ENCODE measurements at regions not wholly inside any gene's neighbourhood (a gene's known extent, or its start where the extent isn't known, plus 50 kb on each side); places are given as distances from the start of the nearest gene placed in this dataset.

DNA sequence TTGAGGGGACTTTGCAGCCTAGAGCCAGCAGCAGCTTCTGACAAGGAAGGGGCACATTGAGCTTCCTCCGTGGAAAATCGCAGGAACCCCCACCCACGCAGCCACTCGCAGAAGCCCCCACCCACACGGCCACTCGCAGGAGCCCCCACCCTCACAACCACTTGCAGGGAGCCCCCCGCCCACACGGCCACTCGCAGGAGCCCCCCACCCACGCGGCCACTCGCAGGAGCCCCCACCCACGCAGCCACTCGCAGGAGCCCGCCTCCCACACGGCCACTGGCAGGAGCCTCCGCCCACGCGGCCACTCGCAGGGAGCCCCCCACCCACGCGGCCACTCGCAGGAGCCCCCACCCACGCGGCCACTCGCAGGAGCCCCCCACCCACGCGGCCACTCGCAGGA is 228.4 kb upstream of the CDH4 start:
- DNase-seq (ENCODE audit: low spot score) (no peak), ATAC-seq (ENCODE audit: low FRiP score) (no peak)
- TF ChIP-seq, protein P1, sequence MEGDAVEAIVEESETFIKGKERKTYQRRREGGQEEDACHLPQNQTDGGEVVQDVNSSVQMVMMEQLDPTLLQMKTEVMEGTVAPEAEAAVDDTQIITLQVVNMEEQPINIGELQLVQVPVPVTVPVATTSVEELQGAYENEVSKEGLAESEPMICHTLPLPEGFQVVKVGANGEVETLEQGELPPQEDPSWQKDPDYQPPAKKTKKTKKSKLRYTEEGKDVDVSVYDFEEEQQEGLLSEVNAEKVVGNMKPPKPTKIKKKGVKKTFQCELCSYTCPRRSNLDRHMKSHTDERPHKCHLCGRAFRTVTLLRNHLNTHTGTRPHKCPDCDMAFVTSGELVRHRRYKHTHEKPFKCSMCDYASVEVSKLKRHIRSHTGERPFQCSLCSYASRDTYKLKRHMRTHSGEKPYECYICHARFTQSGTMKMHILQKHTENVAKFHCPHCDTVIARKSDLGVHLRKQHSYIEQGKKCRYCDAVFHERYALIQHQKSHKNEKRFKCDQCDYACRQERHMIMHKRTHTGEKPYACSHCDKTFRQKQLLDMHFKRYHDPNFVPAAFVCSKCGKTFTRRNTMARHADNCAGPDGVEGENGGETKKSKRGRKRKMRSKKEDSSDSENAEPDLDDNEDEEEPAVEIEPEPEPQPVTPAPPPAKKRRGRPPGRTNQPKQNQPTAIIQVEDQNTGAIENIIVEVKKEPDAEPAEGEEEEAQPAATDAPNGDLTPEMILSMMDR (IDR thresholded peaks at IDR 0.05) = no peak

DNA sequence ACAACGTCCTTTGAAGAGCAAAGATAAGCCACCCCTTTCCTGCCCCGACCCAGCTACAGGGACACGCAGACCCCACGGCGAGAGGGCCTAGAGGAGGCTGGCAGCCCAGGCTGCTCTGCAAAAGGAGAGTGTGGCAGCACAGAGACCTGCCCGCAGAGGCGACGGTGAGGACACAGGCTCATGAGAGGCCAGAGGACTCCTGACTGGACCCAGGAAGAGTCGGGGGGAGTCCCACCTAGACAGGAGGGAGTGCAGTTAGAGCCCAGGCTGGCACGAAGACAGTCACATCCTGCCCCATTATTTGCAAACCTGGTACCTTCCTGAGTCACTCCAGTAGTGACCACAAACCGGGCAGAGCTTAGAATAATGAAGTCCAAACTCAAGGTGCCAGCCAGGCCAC is 227.7 kb upstream of the CDH4 start:
- no peak for ATAC-seq (ENCODE audit: low FRiP score)
- TF ChIP-seq, protein P1 (IDR thresholded peaks at IDR 0.05) = no peak
- no peak for DNase-seq (ENCODE audit: low spot score)

DNA sequence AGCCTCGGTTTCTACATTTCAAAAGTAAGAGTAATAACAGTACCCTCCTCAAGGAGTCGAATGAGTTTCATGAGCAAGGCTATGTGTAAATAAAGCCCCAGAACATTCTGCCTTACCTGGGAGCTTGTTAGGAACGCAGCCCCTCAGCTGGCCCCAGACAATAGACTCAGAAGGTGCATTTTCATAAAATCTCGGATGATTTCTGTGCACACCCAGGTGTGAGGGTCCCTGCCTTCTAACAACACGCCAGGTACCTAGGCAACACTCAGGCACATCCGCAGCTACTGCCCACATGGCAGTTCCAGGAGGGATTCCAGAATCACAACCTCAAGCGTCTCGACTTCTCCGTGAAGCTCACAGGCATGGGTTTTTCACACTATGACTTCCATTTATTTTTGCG is 226.5 kb upstream of the CDH4 start:
- TF ChIP-seq, protein P1 (IDR thresholded peaks at IDR 0.05) = no peak
- DNase-seq (ENCODE audit: low spot score) = no peak

DNA sequence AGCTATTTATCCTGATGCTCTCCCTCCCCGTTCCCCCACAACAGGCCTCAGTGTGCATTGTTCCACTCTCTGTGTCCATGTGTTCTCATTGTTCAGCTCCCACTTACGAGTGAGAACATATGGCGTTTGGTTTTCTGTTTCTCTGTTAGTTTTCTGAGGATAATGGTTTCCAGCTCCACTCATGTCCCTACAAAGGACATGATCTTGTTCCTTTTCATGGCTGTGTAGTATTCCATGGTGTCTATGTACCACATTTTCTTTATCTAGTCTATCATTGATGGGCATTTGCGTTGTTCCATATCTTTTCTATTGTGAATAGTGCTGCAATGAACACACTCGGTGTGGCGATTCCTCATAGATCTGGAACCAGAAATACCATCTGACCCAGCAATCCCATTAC is 225.9 kb upstream of the CDH4 start:
- ATAC-seq (ENCODE audit: low FRiP score) (no peak), DNase-seq (ENCODE audit: low spot score) (no peak)
- TF ChIP-seq, protein P1 (IDR thresholded peaks at IDR 0.05) = no peak

More for the DNA sequence above, 226.5 kb upstream of the CDH4 start:
- no peak for ATAC-seq (ENCODE audit: low FRiP score)

DNA sequence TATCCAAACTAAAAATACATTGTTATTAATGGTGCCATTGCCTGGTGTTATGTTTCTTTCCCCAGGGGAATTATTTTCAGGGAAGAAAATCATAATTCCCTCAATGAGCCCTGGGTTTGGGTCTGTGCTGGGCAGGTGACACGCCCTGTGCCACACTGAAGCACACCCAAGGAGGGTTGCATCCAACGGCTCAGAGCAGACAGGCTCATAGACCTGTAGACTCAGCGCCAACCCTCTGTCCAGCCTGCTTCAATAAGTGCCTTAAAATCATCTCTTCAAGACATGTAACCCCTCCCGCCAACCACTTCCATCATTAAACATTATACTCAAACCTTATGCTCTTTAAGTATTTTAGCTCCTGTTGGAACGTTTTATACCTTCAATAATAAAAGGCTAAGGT is 225.3 kb upstream of the CDH4 start:
- DNase-seq (ENCODE audit: low spot score) = no peak
- ATAC-seq (ENCODE audit: low FRiP score) = no peak
- TF ChIP-seq, protein P1 (IDR thresholded peaks at IDR 0.05) = no peak

DNA sequence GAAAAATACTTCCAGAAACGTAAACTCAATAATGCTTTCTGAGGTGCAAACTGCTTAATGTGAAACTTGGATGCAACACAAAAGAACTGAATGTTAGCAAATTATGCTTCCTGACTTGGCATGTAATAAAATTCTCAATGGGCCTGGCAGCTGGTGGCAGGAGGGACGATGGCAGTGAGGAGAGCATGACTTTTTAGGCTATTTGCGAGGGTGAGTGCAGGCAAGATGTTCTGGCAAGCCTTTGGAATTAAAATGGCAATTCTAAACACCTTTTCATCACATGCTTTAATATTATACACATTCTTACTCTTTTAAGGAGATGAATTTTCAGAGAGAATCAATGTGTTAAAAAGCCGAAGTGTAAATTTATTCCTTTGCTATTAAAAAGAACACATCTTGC is 224.8 kb upstream of the CDH4 start:
- DNase-seq (ENCODE audit: low spot score) (no peak), ATAC-seq (ENCODE audit: low FRiP score) (no peak)
- TF ChIP-seq, protein P1 (IDR thresholded peaks at IDR 0.05) = no peak

DNA sequence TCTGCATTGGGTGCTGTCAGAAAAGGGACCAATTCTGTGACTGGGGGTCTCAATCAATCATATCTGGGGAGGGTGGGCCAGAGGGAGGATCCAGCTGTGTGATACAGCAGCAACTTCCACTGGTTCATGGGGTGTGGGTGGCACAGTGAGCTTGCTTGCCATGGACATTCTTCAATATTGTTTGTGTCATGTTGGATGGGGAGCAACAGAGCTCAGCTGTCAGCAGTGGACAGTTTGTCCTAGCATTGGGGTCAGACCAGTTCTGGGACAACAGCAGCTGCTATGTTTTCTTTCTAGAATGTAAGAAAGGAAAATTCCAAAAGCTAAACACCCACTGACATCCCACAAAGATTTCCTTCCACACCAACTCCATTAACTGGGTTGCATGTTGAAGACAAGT is 221.9 kb upstream of the CDH4 start:
- DNase-seq (ENCODE audit: low spot score) (no peak), ATAC-seq (ENCODE audit: low FRiP score) (no peak)
- TF ChIP-seq, protein P1 (IDR thresholded peaks at IDR 0.05) = no peak
